OCI-M1 (cell line): ENCODE measurements at regions not wholly inside any gene's neighbourhood (a gene's known extent, or its start where the extent isn't known, plus 50 kb on each side); places are given as distances from the start of the nearest gene placed in this dataset.
"Not testable (repeated sequence)": the region's sequence is repeated elsewhere in the genome, so short reads cannot be mapped to it uniquely, and the experiment has no call there.

Source experiments
- DNase-seq: peaks from one replicate; lab custom pipeline; 2025; lab: John Stamatoyannopoulos, UW

GRCh38 chr3:157857440-157857839 is 248.8 kb downstream of the SHOX2 start:
- no peak for DNase-seq

GRCh38 chr3:157856078-157856939 is 249.9 kb downstream of the SHOX2 start:
- no peak for DNase-seq

- DNase-seq = not testable (repeated sequence)
Measured at GRCh38 chr3:157845839-157846238, 260.4 kb downstream of the SHOX2 start.

GRCh38 chr3:157844800-157845565 is 261.2 kb downstream of the SHOX2 start:
- DNase-seq = peak; percentile 2

- DNase-seq = no peak
Measured at GRCh38 chr3:157844216-157844615, 262.0 kb downstream of the SHOX2 start.

- no peak for DNase-seq
Measured at GRCh38 chr3:157841029-157841428, 265.2 kb downstream of the SHOX2 start.

GRCh38 chr3:157840564-157840963 is 265.7 kb downstream of the SHOX2 start:
- DNase-seq = no peak

GRCh38 chr3:157838457-157838856 is 267.8 kb downstream of the SHOX2 start:
- DNase-seq = no peak

GRCh38 chr3:157837336-157837735 is 268.9 kb downstream of the SHOX2 start:
- no peak for DNase-seq

- no peak for DNase-seq
Measured at GRCh38 chr3:157836022-157836421, 270.2 kb downstream of the SHOX2 start.

GRCh38 chr3:157832588-157832987 is 273.6 kb downstream of the SHOX2 start:
- no peak for DNase-seq

- no peak for DNase-seq
Measured at GRCh38 chr3:157830556-157831236, 275.5 kb downstream of the SHOX2 start.

- DNase-seq = no peak
Measured at GRCh38 chr3:157829786-157830185, 276.4 kb downstream of the SHOX2 start.

GRCh38 chr3:157824281-157824680 is 281.9 kb downstream of the SHOX2 start:
- no peak for DNase-seq

GRCh38 chr3:157823050-157823449 is 283.2 kb downstream of the SHOX2 start:
- DNase-seq = no peak

- DNase-seq = no peak
Measured at GRCh38 chr3:157820157-157820517, 286.1 kb downstream of the SHOX2 start.

GRCh38 chr3:157819270-157820156 is 286.7 kb downstream of the SHOX2 start:
- no peak for DNase-seq

- DNase-seq = no peak
Measured at GRCh38 chr3:157816896-157817295, 289.3 kb downstream of the SHOX2 start.

GRCh38 chr3:157816296-157816695 is 289.9 kb downstream of the SHOX2 start:
- no peak for DNase-seq

GRCh38 chr3:157815739-157816138 is 290.5 kb downstream of the SHOX2 start:
- DNase-seq = no peak

GRCh38 chr3:157810924-157811718 is 295.1 kb downstream of the SHOX2 start:
- DNase-seq = no peak
